ENCODE measurements at regions not wholly inside any gene's neighbourhood (a gene's known extent, or its start where the extent isn't known, plus 50 kb on each side); places are given as distances from the start of the nearest gene placed in this dataset.

DNA sequence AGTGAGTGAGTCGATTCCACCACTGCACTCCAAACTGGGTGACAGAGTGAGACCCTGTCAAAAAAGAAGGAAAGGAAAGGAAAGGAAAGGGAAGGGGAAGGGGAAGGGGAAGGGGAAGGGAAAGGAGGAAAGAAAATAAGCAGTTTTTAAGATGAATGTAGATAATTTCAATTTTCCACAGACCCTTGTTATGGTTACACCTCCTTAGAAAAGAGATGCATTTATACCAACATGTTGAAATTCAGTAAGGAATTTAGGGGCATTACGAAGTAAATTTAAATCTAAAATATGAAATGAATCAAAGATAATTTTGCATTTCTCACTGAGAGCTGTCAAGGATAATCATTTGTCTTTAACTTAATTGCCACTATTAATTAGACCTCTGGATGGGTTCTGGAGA is 146.5 kb upstream of the TMC3 start:
- no peak overlapping the region for H3K27ac ChIP-seq (ENCODE audit: low read depth, low read length)
- no peaks in the 10 kb centered on the region for H3K4me1 ChIP-seq (ENCODE audit: insufficient read depth, low read length)
- no peak overlapping the region for H3K9ac ChIP-seq (ENCODE audit: low read depth, low read length)
- H3K9me3 ChIP-seq (ENCODE audit: insufficient read depth, low read depth, low read length) = no peaks in the 10 kb centered on the region
- H3K27me3 ChIP-seq (ENCODE audit: insufficient read depth, low read length) = no peaks in the 10 kb centered on the region
- H3K36me3 ChIP-seq (ENCODE audit: insufficient read depth, low read length) = no peaks in the 10 kb centered on the region
- 88% methylated on average over 1 of the region's 2 CpGs for WGBS
- no peak overlapping the region for H3K4me3 ChIP-seq (ENCODE audit: low read length)

DNA sequence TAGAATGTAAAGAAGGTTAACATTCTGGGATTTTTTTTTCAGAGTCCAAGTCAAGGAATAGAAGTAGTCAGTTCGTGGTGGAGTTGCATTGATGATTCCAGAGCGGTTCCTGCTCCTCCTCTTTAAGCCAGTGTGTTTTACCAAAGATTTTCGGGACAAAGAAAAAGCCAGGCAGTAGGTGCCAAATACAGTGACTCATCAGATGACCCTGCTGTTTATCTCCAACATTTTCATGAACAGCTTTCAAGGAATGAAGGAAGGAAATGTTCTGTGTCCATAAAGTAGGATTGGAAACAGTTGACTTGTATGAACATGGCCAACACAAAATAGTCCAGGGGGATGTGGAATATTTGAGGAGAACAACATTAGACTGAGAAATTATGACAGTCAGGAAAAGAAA is 142.4 kb upstream of the TMC3 start:
- 88% methylated on average over 3 of the region's 3 CpGs for WGBS
- Histone ChIP-seq H3K36me3 (ENCODE audit: insufficient read depth, low read length) (no peaks in the 10 kb centered on the region), H3K9me3 (ENCODE audit: insufficient read depth, low read depth, low read length) (no peaks in the 10 kb centered on the region), H3K9ac (ENCODE audit: low read depth, low read length) (no peak overlapping the region), H3K27me3 (ENCODE audit: insufficient read depth, low read length) (no peaks in the 10 kb centered on the region), H3K4me1 (ENCODE audit: insufficient read depth, low read length) (no peaks in the 10 kb centered on the region), H3K4me3 (ENCODE audit: low read length) (no peak overlapping the region), H3K27ac (ENCODE audit: low read depth, low read length) (no peak overlapping the region)

DNA sequence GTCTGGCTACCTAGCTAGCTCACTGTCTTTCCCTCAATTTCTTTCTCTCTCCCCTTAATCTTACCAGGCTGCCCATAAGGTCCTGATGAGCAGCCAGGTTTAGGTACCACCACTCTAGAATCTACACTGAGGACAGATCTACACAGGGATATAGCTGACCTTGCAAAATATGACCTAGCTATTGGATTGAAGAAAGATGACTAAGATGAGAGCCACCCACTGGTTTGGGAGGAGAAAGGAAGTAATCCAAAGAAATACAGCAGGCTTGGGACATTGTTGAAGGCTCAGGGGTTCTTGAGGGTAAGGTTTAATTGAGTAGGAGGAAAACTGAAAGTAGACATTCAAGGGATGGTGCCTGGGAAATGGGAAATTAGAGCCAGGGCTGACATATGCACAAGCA is 142.0 kb upstream of the TMC3 start:
- no peak overlapping the region for H3K4me3 ChIP-seq (ENCODE audit: low read length)
- no peaks in the 10 kb centered on the region for H3K36me3 ChIP-seq (ENCODE audit: insufficient read depth, low read length)
- H3K27me3 ChIP-seq (ENCODE audit: insufficient read depth, low read length) = no peaks in the 10 kb centered on the region
- H3K4me1 ChIP-seq (ENCODE audit: insufficient read depth, low read length) = no peaks in the 10 kb centered on the region
- H3K9ac ChIP-seq (ENCODE audit: low read depth, low read length) = no peak overlapping the region
- no peak overlapping the region for H3K27ac ChIP-seq (ENCODE audit: low read depth, low read length)
- H3K9me3 ChIP-seq (ENCODE audit: insufficient read depth, low read depth, low read length) = no peaks in the 10 kb centered on the region

DNA sequence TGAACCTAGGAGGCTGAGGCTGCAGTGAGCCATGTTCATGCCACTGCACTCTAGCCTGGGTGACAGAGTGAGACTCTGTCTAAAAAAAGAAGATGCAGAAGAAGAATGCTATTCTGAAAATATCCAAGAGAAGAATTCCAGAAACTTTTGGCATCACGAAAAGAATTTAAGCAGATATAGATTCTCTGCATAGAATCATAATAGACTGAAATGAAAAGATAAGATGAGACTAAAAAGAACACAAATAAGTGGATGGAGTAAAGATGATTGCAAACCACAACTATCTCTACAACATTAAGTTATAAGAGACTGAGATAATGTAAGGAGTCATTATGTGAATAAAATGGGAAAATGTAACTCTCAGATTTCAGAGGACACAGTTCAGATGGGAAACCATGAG is 140.7 kb upstream of the TMC3 start:
- no peaks in the 10 kb centered on the region for H3K9me3 ChIP-seq (ENCODE audit: insufficient read depth, low read depth, low read length)
- H3K36me3 ChIP-seq (ENCODE audit: insufficient read depth, low read length) = no peaks in the 10 kb centered on the region
- H3K4me1 ChIP-seq (ENCODE audit: insufficient read depth, low read length) = no peaks in the 10 kb centered on the region
- no peak overlapping the region for H3K9ac ChIP-seq (ENCODE audit: low read depth, low read length)
- H3K4me3 ChIP-seq (ENCODE audit: low read length) = no peak overlapping the region
- no peak overlapping the region for H3K27ac ChIP-seq (ENCODE audit: low read depth, low read length)
- no CpG with 5 or more reads among the region's 1 CpG for WGBS
- H3K27me3 ChIP-seq (ENCODE audit: insufficient read depth, low read length) = no peaks in the 10 kb centered on the region

DNA sequence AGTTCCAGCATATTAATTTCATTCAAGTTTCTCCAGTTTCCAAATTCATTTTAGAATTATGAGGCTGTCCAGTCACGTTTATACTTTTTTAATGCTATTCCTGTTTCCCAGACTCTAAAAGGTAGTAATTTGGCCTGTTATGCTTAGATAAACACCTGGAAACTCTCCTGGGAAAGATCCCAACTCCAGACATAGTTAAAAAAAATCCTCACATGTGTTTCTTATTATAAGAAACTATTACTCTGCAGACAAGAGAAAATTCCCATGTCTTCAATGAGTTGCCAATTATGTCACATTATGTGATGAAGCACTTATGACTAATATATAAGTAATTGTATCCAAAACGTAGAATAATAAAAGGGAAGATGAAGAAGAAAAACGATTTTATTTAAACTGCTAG is 137.1 kb upstream of the TMC3 start:
- H3K4me3 ChIP-seq (ENCODE audit: low read length) = no peak overlapping the region
- no peaks in the 10 kb centered on the region for H3K4me1 ChIP-seq (ENCODE audit: insufficient read depth, low read length)
- no peak overlapping the region for H3K27ac ChIP-seq (ENCODE audit: low read depth, low read length)
- no peaks in the 10 kb centered on the region for H3K36me3 ChIP-seq (ENCODE audit: insufficient read depth, low read length)
- no peak overlapping the region for H3K9ac ChIP-seq (ENCODE audit: low read depth, low read length)
- no peaks in the 10 kb centered on the region for H3K9me3 ChIP-seq (ENCODE audit: insufficient read depth, low read depth, low read length)
- H3K27me3 ChIP-seq (ENCODE audit: insufficient read depth, low read length) = no peaks in the 10 kb centered on the region
- WGBS = 78% methylated on average over 1 of the region's 3 CpGs

DNA sequence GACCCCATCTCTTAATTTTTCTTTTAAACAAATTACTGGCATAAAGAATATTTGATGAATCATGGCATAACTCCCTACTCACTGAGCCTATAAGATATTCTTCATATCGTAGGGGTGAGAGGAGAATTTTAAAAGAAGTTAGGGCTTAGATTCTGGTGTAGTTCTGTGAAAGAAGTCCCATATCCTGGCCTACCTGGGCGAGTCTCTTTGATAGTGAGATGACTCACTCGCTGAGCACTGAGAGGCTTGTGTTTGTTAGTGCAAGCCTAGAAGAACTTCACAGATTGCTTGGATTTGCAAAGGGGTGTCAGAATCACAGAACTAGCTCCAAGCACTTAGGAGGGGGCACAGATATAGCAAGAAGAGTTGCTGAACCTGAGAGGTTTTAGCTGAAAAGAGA is 133.8 kb upstream of the TMC3 start:
- Histone ChIP-seq H3K4me1 (ENCODE audit: insufficient read depth, low read length) (no peaks in the 10 kb centered on the region), H3K27ac (ENCODE audit: low read depth, low read length) (no peak overlapping the region), H3K36me3 (ENCODE audit: insufficient read depth, low read length) (no peaks in the 10 kb centered on the region), H3K9ac (ENCODE audit: low read depth, low read length) (no peak overlapping the region), H3K9me3 (ENCODE audit: insufficient read depth, low read depth, low read length) (no peaks in the 10 kb centered on the region), H3K4me3 (ENCODE audit: low read length) (no peak overlapping the region), H3K27me3 (ENCODE audit: insufficient read depth, low read length) (no peaks in the 10 kb centered on the region)
- 66% methylated on average over 3 of the region's 3 CpGs for WGBS

DNA sequence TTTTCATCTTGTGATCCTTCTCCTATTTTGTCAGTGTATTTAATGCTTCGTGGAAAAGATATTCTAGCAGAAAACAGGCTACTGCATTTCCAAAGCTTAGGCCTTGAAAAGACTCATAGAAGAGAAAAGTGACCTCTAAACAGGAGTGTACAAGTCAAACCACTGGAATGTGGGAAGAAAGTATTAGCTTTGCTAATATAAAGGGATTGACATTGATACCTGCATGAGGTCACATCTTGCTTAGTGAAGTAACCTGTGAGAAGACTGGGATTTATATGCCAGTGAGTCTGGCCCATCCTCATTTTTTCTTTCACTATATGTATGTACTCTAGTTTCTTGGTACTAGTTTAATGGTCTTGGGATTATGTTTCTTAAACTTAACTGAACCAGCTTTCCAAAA is 132.9 kb upstream of the TMC3 start:
- Histone ChIP-seq H3K9me3 (ENCODE audit: insufficient read depth, low read depth, low read length) (no peaks in the 10 kb centered on the region), H3K9ac (ENCODE audit: low read depth, low read length) (no peak overlapping the region), H3K4me1 (ENCODE audit: insufficient read depth, low read length) (no peaks in the 10 kb centered on the region), H3K4me3 (ENCODE audit: low read length) (no peak overlapping the region), H3K36me3 (ENCODE audit: insufficient read depth, low read length) (no peaks in the 10 kb centered on the region), H3K27me3 (ENCODE audit: insufficient read depth, low read length) (no peaks in the 10 kb centered on the region), H3K27ac (ENCODE audit: low read depth, low read length) (no peak overlapping the region)
- 100% methylated on average over 1 of the region's 1 CpG for WGBS

DNA sequence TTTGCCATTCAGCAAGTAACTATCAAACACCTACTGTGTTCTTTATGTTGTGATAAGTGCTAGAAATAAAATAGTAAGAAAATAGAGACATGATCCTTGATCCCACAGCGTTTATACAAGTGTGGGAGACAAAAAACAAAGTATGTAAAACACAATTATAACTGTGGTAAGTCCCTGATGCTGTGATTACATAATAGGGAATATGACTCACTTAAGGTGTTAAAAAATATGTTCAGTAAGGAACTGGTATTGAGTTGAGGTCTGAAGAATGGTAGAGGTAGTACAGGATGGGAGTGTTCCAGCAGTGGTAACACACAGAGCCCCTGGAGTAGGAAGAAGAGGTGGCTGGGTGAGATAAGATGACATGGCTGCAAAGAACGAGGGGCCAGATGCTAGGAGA is 132.1 kb upstream of the TMC3 start:
- Histone ChIP-seq H3K4me1 (ENCODE audit: insufficient read depth, low read length) (no peaks in the 10 kb centered on the region), H3K27ac (ENCODE audit: low read depth, low read length) (no peak overlapping the region), H3K9ac (ENCODE audit: low read depth, low read length) (no peak overlapping the region), H3K9me3 (ENCODE audit: insufficient read depth, low read depth, low read length) (no peaks in the 10 kb centered on the region), H3K36me3 (ENCODE audit: insufficient read depth, low read length) (no peaks in the 10 kb centered on the region), H3K27me3 (ENCODE audit: insufficient read depth, low read length) (no peaks in the 10 kb centered on the region), H3K4me3 (ENCODE audit: low read length) (no peak overlapping the region)
- 90% methylated on average over 2 of the region's 2 CpGs for WGBS

DNA sequence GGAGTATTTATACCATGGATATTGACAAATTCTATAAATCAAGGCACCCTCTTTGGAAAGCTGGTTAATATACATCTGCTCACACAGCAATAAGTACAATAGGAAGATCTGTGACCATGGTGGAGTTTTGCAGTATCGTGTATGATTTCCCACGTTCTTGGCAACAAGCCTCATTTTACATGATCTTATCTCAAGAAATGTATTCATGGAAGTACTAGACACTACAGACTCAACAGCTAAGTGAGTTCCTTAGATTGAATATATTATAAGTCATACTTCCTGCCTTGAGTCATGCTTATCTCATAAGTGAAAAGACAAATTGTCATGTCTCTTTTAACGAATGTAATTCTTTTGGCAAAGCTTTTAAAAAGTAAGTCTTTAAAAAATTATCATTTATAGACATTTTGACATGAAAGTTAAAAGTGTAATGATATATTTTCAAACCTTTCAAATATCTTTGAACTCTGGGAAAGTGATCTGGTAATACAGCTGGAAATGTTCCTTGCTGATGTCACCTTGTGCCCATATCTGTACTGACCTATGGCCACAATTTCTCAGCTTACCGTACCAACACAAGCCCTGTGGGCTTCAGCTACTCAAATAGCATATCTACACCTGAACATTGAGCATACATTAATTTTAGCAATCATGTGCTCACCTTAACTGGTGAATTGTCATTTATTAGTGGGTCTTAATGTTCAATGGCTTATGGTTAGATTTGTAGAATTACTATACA is 130.3 kb upstream of the TMC3 start:
- H3K36me3 ChIP-seq (ENCODE audit: insufficient read depth, low read length) = no peaks in the 10 kb centered on the region
- H3K4me1 ChIP-seq (ENCODE audit: insufficient read depth, low read length) = no peaks in the 10 kb centered on the region
- H3K9me3 ChIP-seq (ENCODE audit: insufficient read depth, low read depth, low read length) = no peaks in the 10 kb centered on the region
- no peak overlapping the region for H3K4me3 ChIP-seq (ENCODE audit: low read length)
- H3K27me3 ChIP-seq (ENCODE audit: insufficient read depth, low read length) = no peaks in the 10 kb centered on the region
- H3K27ac ChIP-seq (ENCODE audit: low read depth, low read length) = no peak overlapping the region
- WGBS = 89% methylated on average over 3 of the region's 4 CpGs
- no peak overlapping the region for H3K9ac ChIP-seq (ENCODE audit: low read depth, low read length)

DNA sequence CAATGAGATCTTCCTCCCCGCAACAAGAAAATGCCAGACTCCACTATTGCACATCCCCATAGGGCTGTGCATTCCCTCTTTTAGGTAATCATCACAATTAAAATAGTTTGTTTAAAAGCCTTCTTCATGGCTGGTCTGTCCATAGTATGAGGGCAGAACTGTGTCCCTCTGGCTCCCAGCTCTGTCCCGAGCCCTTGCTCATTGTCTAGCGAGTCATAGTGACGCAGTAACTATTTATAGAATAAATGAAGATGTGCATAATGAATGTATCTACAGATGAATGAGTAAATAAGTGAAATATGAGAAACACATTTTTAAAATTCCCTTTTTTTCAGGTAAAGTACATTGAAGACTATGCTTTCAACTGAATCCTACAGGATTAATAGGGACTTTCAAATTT is 128.4 kb upstream of the TMC3 start:
- no peaks in the 10 kb centered on the region for H3K27me3 ChIP-seq (ENCODE audit: insufficient read depth, low read length)
- no peaks in the 10 kb centered on the region for H3K4me1 ChIP-seq (ENCODE audit: insufficient read depth, low read length)
- H3K4me3 ChIP-seq (ENCODE audit: low read length) = no peak overlapping the region
- no peak overlapping the region for H3K9ac ChIP-seq (ENCODE audit: low read depth, low read length)
- 95% methylated on average over 4 of the region's 4 CpGs for WGBS
- H3K36me3 ChIP-seq (ENCODE audit: insufficient read depth, low read length) = no peaks in the 10 kb centered on the region
- no peaks in the 10 kb centered on the region for H3K9me3 ChIP-seq (ENCODE audit: insufficient read depth, low read depth, low read length)
- no peak overlapping the region for H3K27ac ChIP-seq (ENCODE audit: low read depth, low read length)

DNA sequence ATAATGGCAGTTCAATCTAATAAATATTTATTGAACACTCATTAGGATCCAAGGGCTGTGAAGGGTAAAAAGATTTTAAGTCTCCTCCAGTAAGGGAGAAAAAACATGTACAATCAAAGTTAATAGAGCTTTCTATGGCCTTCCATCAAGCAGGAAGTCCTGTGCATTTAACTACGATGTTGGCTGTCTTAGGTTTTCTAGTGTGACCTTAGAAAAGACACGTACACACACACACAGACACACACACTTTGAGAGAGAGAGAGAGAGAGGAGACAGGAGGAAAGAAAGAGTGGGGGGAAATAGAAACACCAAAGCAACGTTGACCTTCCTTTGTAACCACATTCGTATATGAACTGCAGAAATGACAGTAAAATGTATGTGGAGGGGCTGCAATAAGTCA is 126.1 kb upstream of the TMC3 start:
- Histone ChIP-seq H3K9ac (ENCODE audit: low read depth, low read length) (no peak overlapping the region), H3K36me3 (ENCODE audit: insufficient read depth, low read length) (no peaks in the 10 kb centered on the region), H3K9me3 (ENCODE audit: insufficient read depth, low read depth, low read length) (no peaks in the 10 kb centered on the region), H3K27ac (ENCODE audit: low read depth, low read length) (no peak overlapping the region), H3K4me3 (ENCODE audit: low read length) (no peak overlapping the region), H3K27me3 (ENCODE audit: insufficient read depth, low read length) (no peaks in the 10 kb centered on the region), H3K4me1 (ENCODE audit: insufficient read depth, low read length) (no peaks in the 10 kb centered on the region)
- WGBS = 95% methylated on average over 3 of the region's 4 CpGs

DNA sequence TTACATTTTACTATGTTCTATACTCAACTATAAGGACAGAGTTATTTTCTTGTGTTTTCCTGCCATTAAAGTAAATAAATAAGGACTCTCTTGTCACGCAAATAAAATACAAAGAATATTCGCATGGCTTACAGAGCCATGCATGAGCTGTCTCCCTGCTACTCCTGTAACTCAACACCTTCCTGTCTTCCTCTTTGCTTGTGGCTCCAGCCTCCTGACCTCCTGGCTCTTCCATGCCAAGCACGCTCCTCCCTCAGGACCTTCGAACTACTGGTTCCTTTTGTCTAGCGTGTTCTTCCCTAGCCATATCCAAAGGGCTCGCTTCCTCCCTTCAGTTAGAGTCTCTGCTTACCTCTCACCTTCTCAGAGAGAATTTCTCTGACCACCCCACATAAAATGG is 124.3 kb upstream of the TMC3 start:
- WGBS = 91% methylated on average over 6 of the region's 6 CpGs
- Histone ChIP-seq H3K9ac (ENCODE audit: low read depth, low read length) (no peak overlapping the region), H3K27me3 (ENCODE audit: insufficient read depth, low read length) (no peaks in the 10 kb centered on the region), H3K36me3 (ENCODE audit: insufficient read depth, low read length) (no peaks in the 10 kb centered on the region), H3K27ac (ENCODE audit: low read depth, low read length) (no peak overlapping the region), H3K9me3 (ENCODE audit: insufficient read depth, low read depth, low read length) (no peaks in the 10 kb centered on the region), H3K4me1 (ENCODE audit: insufficient read depth, low read length) (no peaks in the 10 kb centered on the region), H3K4me3 (ENCODE audit: low read length) (no peak overlapping the region)
